SIG-M5 (cell line): ENCODE measurements at regions not wholly inside any gene's neighbourhood (a gene's known extent, or its start where the extent isn't known, plus 50 kb on each side); places are given as distances from the start of the nearest gene placed in this dataset.
"Not testable (repeated sequence)": the region's sequence is repeated elsewhere in the genome, so short reads cannot be mapped to it uniquely, and the experiment has no call there.

Experiments
- DNase-seq: peaks from one replicate; lab custom pipeline; 2025; lab: John Stamatoyannopoulos, UW

DNA sequence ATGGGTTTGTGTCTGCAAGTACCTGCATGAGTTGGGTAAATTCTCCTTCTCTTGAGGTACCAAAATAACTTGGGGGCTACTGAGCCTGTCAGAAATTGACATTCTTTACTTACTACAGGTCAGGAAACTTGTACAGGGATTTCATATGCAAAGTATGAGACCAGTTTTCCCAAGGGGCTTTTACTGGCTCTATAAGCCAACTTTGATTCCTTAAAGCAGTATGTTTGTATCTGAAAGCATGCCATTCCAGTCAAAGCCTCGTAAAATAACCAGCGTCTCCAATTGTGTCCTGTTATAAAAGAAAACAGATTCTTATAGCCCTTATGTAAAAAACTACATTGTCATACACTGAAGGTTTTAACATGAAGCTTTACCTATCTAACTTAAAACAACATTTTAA lies 90.2 kb downstream of the ZNF467 start:
- no peak for DNase-seq

DNA sequence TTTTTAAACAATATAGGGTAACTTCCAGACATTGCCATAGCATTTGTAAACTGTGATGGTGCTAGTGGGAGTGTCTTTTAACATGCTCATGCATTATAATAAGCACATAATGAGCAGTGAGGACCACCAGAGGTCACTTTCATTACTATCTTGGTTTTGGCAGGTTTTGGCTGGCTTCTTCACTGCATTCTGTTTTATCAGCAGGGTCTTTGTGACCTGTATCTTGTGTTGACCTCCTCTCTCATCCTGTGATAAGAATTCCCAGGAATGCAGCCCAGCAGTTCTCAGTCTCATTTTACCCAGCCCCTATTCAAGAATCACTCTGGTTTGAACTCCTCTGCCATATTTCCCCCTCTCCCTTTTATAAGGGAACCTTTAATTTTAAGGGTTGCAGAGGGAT lies 91.3 kb downstream of the ZNF467 start:
- no peak for DNase-seq

DNA sequence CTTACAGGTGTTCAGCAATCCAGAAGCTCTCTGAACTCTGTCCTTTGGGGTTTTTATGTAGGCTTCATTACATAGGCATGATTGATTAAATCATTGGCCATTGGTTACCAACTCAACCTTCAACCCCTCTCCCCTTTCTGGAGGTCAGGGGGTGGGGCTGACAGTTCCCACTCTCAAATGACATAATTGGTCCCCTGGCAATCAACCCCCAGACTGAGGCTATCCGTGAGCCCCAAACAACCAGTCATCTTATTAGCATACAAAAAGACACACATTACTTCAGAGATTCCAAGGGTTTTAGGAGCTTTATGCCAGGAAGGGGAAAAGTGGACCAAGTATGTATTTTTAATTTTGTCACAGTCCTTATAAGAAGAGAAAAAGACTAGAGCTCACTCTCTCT lies 92.1 kb downstream of the ZNF467 start:
- DNase-seq: no peak

DNA sequence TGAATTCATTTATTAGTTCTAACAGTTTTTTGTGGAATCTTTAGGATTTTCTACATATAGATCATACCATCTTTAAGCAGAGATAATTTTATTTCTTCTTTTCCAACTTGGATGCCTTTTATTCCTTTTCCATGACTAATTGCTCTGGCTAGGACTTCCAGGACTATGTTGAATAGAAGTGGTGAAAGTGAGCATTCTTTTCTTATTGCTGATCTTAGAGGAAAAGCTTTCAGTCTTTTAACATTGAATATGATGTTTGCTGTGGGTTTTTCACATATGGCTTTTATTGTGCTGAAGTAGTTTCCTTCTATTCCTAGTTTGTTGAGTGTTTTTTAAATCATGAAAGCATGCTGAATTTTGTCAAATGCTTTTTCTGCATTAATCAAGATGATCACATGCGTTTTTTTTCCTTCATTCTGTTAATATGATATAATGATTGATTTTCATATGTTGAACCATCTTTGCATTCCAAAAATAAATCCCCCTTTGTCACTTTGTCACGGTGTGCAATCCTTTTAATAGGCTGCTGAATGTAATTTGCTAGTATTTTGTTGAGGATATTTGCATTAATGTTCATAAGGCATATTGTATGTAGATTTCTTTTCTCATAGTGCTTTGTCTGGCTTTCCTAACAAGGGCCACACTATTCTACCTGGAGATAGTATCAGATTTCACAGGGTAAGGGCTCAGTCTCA lies 92.9 kb downstream of the ZNF467 start:
- DNase-seq: no peak

DNA sequence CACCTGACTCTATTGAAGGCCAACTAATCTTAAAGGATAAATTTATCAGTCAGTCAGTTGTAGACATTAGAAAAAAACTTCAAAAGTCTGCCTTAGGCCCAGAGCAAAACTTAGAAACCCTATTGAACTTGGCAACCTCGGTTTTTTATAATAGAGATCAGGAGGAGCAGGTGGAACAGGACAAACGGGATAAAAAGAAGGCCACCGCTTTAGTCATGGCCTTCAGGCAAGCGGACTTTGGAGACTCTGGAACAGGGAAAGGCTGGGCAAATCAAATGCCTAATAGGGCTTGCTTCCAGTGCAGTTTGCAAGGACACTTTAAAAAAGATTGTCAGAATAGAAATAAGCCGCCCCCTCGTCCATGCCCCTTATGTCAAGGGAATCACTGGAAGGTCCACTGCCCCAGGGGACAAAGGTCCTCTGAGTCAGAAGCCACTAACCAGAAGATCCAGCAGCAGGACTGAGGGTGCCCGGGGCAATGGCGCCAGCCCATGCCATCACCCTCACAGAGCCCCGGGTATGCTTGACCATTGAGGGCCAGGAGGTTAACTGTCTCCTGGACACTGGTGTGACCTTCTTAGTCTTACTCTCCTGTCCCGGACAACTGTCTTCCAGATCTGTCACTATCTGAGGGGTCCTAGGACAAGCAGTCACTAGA lies 98.5 kb downstream of the ZNF467 start:
- DNase-seq: not testable (repeated sequence)

DNA sequence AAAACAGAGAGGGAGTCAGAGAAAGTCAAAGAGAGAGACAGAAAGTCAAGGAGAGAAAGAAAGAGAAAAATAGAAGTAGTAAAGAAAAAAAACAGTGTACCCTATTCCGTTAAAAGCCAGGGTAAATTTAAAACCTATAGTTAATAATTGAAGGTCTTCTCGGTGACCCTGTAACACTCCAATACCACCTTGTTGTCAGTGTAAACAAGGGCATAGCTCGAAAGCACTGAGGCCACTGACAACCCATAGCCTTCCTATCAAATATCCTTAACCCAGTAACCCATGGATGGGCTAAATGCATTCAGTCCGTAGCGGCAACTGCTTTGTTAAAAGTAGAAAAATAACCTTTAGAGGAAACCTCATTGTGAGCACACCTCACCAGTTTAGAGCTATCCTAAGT lies 100.4 kb downstream of the ZNF467 start:
- no peak for DNase-seq

DNA sequence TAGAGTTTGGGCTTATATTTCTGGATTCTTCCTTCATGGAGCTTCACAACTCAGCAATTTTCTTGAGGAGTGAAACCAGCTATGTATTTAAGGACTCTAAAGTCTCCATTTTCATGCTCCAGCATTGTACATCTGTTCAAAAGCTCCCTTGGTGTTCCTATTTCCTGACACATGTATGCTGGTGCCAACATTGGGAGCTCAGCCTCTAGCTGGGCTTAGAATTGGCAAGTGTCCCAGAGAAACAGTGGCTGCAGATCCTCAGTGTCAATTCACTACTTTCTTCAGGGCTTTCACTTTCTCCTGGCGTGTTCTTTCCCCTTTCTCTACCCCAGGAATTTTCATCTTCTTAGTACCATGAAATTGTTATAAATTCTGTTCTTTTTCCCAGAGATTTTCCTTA lies 103.1 kb downstream of the ZNF467 start:
- no peak for DNase-seq

DNA sequence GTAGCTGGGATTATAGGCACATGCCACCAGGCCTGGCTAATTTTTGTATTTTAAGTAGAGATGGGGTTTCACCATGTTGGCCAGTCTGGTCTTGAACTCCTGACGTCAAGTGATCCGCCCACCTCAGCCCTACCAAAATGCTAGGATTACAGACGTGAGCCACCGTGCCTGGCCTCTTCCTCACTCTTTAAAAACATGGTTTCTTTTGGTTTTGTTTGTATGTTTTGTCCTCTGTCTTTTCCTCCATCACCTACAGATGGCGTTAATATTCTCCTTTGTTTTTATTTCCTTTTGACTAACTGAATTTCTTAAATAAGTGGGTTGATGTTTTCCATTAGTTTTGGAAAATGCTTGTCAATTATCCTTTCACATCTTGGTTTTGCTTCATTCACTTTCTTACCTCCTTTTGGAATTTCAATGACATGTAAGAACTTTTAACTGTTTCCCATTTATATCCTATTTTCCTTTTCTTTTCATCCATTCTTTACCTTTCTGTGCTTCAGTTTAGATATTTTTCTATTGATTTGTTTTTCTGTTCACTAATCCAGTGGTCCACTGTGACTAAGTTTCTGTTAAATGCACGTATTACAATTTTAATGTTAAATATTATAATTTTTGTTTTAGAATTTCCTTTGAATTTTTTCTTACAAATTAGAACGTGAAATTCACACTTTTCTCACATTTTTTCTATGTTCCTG lies 104.1 kb downstream of the ZNF467 start:
- DNase-seq: no peak

DNA sequence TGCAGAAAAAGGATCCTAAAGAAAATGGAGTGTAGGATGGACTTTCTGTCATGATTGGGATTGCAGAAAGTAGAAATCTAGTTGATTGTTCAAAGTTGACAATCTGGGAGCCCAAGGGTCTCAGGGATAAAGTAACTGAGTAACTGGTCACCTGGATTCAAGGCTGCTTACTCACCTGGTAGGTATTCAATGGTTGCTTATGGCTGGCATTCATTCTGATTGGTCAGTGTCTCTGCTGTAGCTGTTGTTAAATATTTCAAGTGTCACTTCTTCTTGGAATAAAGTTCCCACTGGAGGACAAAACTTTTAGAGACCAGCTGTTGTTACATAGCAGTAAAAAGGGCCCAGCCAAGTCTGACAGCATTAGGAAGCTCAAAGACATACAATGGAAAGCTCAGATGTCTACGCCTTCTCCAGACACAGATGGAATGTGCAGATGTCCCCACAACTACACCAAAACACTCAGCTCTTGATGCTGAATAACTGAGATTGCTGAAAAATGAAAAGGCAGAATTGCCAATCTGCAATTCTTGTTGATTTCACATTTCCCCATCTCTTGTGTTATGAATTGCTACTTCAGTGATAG lies 106.9 kb downstream of the ZNF467 start:
- no peak for DNase-seq

DNA sequence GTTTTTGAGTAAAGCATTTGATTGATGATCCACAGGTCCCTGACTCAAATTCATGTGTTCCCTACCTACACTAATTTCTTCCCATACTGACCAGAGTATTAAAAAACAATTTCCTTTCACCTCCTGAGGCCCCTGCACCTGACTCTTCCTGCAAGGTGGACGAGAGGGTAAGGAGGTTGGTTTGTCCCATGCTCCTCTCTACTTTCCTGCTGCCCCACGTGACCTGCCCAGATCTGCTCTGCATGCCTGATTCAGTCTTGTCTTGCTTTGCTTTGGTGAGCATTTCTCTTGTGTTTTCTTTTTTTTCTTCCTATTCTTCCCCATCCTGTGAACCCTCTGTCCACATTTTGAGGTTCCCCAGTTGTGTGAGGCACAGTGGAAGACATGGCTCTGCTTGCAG lies 107.8 kb downstream of the ZNF467 start:
- DNase-seq: not testable (repeated sequence)

DNA sequence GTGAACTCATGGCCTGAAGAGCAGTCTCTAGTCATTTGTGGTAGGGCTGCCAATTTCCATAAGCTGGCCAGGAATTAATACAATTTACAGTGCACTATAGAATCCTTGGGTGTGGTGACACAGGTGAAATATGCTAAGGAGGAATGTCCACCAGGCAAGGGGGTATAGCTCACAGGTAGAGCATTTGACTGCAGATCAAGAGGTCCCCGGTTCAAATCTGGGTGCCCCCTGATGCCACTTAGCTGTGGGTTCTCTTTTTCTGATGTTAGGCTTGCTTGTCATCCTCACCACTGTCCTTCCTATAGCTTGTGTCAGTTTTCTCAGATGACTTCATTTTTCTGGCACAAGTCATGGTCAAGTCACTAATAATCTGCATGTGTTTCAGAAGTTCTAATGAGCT lies 108.7 kb downstream of the ZNF467 start:
- DNase-seq: no peak

DNA sequence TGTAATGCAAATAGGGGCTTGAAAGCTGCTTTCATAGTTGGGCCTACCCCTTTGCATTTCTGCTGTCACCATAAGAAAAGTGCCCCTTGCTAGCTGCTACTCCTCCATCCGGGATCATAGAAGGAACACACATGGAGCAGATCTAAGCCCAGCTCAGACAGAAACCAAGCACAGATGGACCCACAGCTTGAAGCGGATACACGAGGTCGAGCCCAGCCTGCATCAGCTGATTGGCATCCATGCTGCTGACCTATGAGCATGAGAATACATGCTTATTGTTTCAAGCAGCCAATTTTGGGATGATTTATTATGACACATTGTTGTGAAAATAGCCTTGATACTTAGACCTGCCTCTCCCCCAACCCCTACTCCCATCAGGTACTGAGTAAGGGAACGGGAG lies 109.2 kb downstream of the ZNF467 start:
- no peak for DNase-seq

DNA sequence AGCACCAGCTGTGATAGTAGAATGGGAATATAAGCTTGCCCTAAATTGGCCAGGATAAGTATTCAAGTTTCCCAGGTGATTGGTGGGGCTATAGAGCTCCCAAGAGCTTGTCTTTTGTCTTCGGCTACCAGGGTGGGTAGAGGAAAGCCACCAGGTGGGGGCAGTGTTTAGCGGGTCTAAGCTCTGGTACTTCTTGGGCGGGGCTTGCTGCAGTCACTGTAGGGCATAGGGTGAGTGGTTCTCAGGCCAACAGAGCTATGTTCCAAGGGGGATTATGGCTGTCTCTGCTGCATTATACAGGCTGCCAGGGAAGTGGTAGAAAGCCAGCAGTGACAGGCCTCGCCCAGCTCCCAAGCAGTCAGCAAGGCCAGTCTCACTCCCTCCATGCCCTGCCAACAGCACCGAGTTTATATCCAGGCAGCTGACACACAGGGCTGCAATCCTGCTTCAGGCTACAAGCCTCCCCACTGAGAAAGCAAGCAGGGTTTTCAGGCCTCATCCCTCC lies 110.7 kb downstream of the ZNF467 start:
- peak; percentile 12 for DNase-seq

DNA sequence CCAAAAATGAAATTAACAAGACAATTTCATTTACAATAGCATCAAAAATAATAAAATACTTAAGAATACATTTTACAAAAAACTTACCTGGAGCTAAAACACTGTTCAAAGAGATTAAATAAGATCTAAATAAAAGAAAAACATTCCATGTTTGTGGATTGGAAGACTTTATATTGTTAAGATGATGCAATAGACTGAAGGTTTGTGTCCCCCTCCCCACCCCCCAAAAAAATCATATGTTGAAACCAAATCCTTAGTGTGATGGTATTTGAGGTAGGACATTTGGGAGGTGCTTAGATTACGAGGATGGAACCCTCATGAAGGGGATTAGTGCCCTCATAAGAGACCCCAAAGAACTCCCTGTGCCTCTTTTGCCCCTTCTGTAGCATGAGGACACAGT lies 117.6 kb downstream of the ZNF467 start:
- DNase-seq: no peak

DNA sequence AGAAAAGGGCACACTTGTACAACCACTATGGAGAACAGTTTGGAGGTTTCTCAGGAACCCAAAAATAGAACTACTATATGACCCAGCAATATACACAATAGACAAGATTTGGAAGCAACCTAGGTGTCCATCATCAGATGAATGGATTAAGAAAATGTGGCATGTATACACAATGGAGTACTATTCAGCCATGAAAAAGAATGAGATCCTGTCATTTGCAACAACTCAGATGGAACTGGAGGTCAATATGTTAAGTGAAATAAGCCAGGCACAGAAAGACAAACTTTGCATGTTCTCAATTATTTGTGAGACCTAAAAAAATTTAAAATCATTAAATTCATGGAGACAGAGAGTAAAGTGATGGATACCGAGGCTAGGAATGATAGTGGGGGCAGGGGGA lies 118.8 kb downstream of the ZNF467 start:
- DNase-seq: no peak

DNA sequence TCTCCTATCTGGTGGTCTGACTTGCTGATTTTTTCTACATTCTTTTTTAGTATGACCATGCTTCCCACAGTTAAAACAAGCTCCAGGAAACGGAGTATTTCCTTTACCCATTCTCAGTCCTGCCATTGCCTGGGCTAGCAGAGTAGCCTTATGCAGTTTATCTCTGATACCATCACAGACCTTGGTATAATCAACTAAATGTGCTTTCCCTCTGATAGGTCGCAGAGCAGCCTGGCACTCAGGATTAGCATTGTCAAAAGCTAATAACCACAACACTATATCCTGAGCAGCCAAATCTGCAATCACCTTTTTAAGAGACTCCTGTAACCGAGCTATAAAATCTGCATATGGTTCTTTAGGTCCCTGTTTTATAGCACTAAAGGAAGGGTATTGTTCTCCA lies 123.2 kb downstream of the ZNF467 start:
- DNase-seq: not testable (repeated sequence)

DNA sequence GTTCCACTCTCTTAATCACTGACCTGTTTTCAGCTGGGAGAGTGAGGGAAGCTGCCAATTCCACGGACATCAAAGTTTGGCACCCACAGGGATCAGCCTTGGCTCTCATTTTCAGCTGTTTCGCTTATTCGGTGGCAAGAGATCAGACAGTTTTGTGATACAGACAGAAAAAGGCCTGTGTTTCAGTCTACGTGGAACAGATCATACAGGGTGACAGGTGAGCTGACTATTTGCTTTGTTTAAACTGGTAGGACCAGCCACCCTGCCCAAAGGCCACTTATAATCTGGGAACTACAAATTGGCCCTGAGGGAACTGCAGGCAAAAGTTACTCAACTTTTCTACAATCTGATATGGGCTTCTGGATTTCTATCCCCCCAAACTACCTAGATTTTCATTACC lies 128.6 kb downstream of the ZNF467 start:
- no peak for DNase-seq

DNA sequence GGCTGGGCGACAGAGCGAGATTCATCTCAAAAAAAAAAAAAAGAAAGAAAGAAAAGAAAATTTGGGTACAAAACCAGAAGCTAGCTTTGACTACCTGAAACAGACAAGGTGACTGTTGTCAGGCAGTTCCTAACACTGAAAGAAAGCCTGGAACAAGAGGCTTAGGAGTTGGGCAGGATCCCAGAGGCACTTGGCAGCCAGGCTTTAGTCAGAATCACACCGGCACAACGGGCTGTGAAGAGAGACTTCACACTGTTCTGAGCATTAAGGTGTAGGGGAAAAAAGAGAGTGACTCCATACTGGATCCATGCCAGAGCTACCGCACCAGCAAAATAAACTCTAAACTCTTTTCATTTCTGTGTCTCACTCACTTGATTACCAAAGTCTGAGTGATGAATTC lies 130.8 kb downstream of the ZNF467 start:
- DNase-seq: no peak

DNA sequence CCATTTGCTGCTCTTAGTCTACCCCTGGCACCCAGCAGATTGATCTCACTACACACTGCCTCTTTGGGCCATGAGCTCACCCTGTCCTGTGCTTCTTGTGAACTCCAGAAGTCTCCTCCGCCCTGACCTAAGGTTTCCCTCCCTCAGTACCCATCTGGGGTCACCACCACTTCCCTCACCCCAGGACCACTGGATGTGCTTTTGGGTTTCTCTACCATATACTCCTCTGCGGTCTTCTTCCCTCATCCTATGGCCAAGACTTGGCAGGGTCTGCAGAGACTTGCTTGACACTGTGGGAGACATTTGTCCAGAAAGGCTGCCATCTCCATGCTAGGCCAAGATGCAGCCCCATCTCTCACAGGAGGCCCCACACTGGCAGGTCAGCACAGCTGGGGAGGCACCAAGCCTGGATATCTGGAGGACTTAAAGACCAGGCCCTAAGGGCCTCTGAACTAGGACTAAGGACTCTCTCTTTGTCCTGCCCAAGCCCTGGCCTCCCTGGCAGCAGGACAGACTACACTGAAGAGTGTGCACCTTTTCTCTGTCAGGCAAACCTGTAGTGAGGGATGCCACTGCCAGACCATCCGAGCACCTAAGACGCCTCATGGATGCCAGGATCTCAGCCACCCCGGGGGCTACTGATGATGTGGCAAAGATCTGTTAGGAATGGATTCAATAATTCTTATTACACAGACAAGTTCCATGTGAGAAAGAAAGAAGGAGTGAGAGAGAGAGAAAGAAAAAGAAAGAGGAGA lies 134.6 kb downstream of the ZNF467 start:
- DNase-seq: no peak

DNA sequence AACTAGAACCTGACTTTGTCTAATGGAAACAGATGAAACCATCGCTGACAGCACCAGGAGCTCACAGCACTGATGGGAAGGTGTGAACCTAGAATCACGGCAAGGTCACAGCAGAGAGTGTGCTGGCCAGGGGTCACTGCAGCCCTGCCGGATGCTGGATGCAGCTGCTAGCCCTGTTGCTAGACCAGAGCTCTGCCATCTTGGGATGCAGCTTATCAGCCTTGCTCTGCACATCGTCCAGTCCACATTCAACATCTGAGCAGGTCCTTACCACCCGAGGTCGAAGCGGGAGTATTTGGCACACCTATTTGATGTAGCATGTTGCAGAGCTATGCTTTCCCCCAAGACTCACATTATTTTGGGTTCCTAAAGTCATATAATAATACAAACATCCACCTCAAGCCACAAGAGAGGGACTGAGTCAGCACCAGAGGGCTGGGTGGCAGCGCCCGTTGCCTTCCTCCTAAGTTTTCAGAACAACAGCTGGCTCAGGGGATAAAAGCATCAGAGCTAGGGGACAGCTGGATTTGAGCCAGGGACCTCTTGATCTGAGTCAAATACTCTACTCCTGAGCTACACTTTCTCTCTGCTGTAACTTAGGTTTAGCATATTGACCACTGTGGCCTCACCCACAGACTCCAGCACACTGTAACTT lies 135.3 kb downstream of the ZNF467 start:
- DNase-seq: no peak

DNA sequence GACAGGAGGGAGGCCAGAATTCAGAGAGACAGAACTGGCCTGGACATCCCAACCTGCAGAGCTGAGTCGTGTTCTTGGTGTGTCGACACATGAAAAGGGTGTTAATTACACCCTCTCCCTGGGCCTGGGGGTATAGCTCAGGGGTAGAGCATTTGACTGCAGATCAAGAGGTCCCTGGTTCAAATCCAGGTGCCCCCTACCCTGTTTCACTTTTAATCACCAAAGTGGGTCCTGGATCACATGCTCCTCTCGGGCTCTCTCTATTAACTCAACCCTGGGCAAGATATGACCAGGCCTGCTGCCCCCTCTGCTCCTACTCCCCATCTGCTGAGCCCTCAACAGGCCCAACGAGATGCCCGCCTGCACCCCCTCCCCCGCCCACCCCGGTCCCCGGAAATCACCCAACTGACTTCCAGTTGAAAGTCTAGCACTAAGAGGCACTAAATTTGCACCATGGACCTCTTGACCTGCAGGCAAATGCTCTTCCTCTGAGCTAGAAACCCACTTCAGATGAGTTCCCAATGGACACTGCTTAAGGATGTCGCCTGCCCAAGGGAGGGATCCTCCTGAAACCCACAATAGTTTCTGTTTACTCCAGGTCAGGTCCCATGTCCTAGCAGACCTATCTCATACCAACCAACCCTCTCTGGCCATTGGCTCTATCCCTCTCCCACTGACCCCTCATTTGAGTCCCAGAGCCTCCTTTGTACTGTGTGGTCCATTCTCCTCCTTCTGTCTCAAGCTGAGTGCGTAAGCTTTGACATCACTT lies 137.6 kb downstream of the ZNF467 start:
- no peak for DNase-seq
